Astrocyte (in vitro differentiated cells and primary cell): ENCODE measurements at regions not wholly inside any gene's neighbourhood (a gene's known extent, or its start where the extent isn't known, plus 50 kb on each side); places are given as distances from the start of the nearest gene placed in this dataset.
"Not testable (repeated sequence)": the region's sequence is repeated elsewhere in the genome, so short reads cannot be mapped to it uniquely, and the experiment has no call there.

ENCODE experiments used
- DNase-seq: peaks from one replicate; pipeline ENCODE4 v3.0.0-alpha.2; 2010; ENCODE audit warnings: low read depth
- FAIRE-seq: peaks from 2 replicates; lab custom pipeline; 2011; peaks lifted over from hg19 to GRCh38; lab: Jason Lieb, UNC
- H2AFZ ChIP-seq: 2 replicates; pipeline ENCODE4 v1.6.0; 2012; ENCODE audit warnings: low read depth, low read length, inconsistent platforms
- H3K27ac ChIP-seq: 2 replicates; pipeline ENCODE4 v1.5.1; 2011; ENCODE audit warnings: low read depth, low read length, inconsistent platforms
- H3K27me3 ChIP-seq: 2 replicates; pipeline ENCODE4 v1.6.0; 2011; ENCODE audit warnings: low read length, inconsistent platforms; ENCODE audit not compliant: insufficient read depth
- H3K36me3 ChIP-seq: 2 replicates; pipeline ENCODE4 v1.5.1; 2011; ENCODE audit warnings: low read length, inconsistent platforms; ENCODE audit not compliant: insufficient read depth
- H3K4me1 ChIP-seq: 2 replicates; pipeline ENCODE4 v1.5.1; 2011; ENCODE audit warnings: low read length, inconsistent platforms; ENCODE audit not compliant: insufficient read depth
- H3K4me2 ChIP-seq: 2 replicates; pipeline ENCODE4 v1.6.0; 2012; ENCODE audit warnings: low read length, inconsistent platforms
- H3K4me3 ChIP-seq: 2 replicates; pipeline ENCODE4 v1.5.1; 2011; ENCODE audit warnings: low read depth, mild to moderate bottlenecking, low read length, inconsistent platforms; ENCODE audit not compliant: insufficient read depth
- H3K79me2 ChIP-seq: 2 replicates; pipeline ENCODE4 v1.6.0; 2012; ENCODE audit warnings: mild to moderate bottlenecking, low read length, inconsistent platforms; ENCODE audit not compliant: insufficient read depth
- H3K9ac ChIP-seq: 2 replicates; pipeline ENCODE4 v1.6.0; 2012; ENCODE audit warnings: mild to moderate bottlenecking, low read length, inconsistent platforms
- H3K9me3 ChIP-seq: 2 replicates; pipeline ENCODE4 v1.5.1; 2012; ENCODE audit warnings: low read depth, mild to moderate bottlenecking, low read length, inconsistent platforms; ENCODE audit not compliant: insufficient read depth
- H4K20me1 ChIP-seq: 2 replicates; pipeline ENCODE4 v1.6.0; 2012; ENCODE audit warnings: low read length, inconsistent platforms; ENCODE audit not compliant: insufficient read depth
- H3K27ac Mint-ChIP-seq: one replicate; pipeline ENCODE4 v1.8.0; 2021; ENCODE audit warnings: mild to moderate bottlenecking, mixed read lengths; ENCODE audit not compliant: unreplicated experiment
- H3K27me3 Mint-ChIP-seq: one replicate; pipeline ENCODE4 v1.8.0; 2021; ENCODE audit warnings: low read depth, mixed read lengths; ENCODE audit not compliant: unreplicated experiment
- H3K36me3 Mint-ChIP-seq: one replicate; pipeline ENCODE4 v1.8.0; 2021; ENCODE audit warnings: low read depth, mixed read lengths; ENCODE audit not compliant: unreplicated experiment
- H3K4me1 Mint-ChIP-seq: one replicate; pipeline ENCODE4 v1.8.0; 2021; ENCODE audit warnings: low read depth, mixed read lengths; ENCODE audit not compliant: unreplicated experiment
- H3K4me3 Mint-ChIP-seq: one replicate; pipeline ENCODE4 v1.8.0; 2021; ENCODE audit warnings: mild to moderate bottlenecking, moderate library complexity, mixed read lengths; ENCODE audit not compliant: unreplicated experiment
- H3K9me3 Mint-ChIP-seq: one replicate; pipeline ENCODE4 v1.8.0; 2021; ENCODE audit warnings: mild to moderate bottlenecking, mixed read lengths; ENCODE audit not compliant: unreplicated experiment
- CTCF ChIP-seq: IDR thresholded peaks from 2 replicates; pipeline ENCODE4 v1.5.1; 2011; ENCODE audit warnings: low read depth, mild to moderate bottlenecking, inconsistent platforms, low read length, moderate library complexity; ENCODE audit not compliant: insufficient read depth
- EZH2 ChIP-seq: IDR thresholded peaks from 2 replicates; pipeline ENCODE4 v1.6.1; 2012; ENCODE audit warnings: mild to moderate bottlenecking, low read length, inconsistent platforms; ENCODE audit not compliant: insufficient read depth

- H3K27ac ChIP-seq, result no peak overlapping the region
- H3K4me3 ChIP-seq, result no peak overlapping the region
- no peaks in the 10 kb centered on the region for H3K27me3 ChIP-seq
- H3K27me3 Mint-ChIP-seq, result no peaks in the 10 kb centered on the region
- peak; percentile 6 for DNase-seq
- H4K20me1 ChIP-seq, result no peaks in the 10 kb centered on the region
- H3K9me3 Mint-ChIP-seq, result peaks cover 2% of the 10 kb centered on the region
- no peak overlapping the region for H3K9ac ChIP-seq
- no peaks in the 10 kb centered on the region for H3K36me3 Mint-ChIP-seq
- H3K79me2 ChIP-seq, result no peaks in the 10 kb centered on the region
- no peak overlapping the region for H2AFZ ChIP-seq
- no peak overlapping the region for H3K4me2 ChIP-seq
- H3K4me1 Mint-ChIP-seq, result peaks cover 9% of the 10 kb centered on the region
- H3K4me3 Mint-ChIP-seq, result no peak overlapping the region
- TF ChIP-seq CTCF, result no peak
- no peak for TF ChIP-seq EZH2
- FAIRE-seq, result peak; percentile 5
- no peaks in the 10 kb centered on the region for H3K4me1 ChIP-seq
- no peak overlapping the region for H3K27ac Mint-ChIP-seq
- no peaks in the 10 kb centered on the region for H3K9me3 ChIP-seq
- H3K36me3 ChIP-seq, result no peaks in the 10 kb centered on the region
These were observed 79.7 kb upstream of the ZNF366 start for GRCh38 chr5:72586788-72587530.

GRCh38 chr5:72584466-72584865 lies 77.3 kb upstream of the ZNF366 start:
- Histone ChIP-seq H3K79me2 (no peaks in the 10 kb centered on the region), H3K4me1 (no peaks in the 10 kb centered on the region), H4K20me1 (no peaks in the 10 kb centered on the region), H3K36me3 (no peaks in the 10 kb centered on the region), H3K9me3 (no peaks in the 10 kb centered on the region), H3K27ac (no peak overlapping the region), H3K4me3 (no peak overlapping the region), H3K27me3 (no peaks in the 10 kb centered on the region), H3K9ac (no peak overlapping the region), H2AFZ (no peak overlapping the region), H3K4me2 (no peak overlapping the region)
- H3K4me1 Mint-ChIP-seq, result peaks cover 9% of the 10 kb centered on the region
- DNase-seq, result peak; percentile 2
- TF ChIP-seq CTCF (no peak), EZH2 (no peak)
- FAIRE-seq, result no peak
- H3K27ac Mint-ChIP-seq, result no peak overlapping the region
- H3K36me3 Mint-ChIP-seq, result no peaks in the 10 kb centered on the region
- H3K27me3 Mint-ChIP-seq, result no peaks in the 10 kb centered on the region
- H3K4me3 Mint-ChIP-seq, result no peak overlapping the region
- peaks cover 5% of the 10 kb centered on the region for H3K9me3 Mint-ChIP-seq

- not testable (repeated sequence) for H3K27me3 Mint-ChIP-seq, H4K20me1 ChIP-seq, FAIRE-seq, H3K4me3 Mint-ChIP-seq, H3K79me2 ChIP-seq, H2AFZ ChIP-seq, H3K9ac ChIP-seq, H3K9me3 ChIP-seq, H3K4me1 Mint-ChIP-seq, H3K27me3 ChIP-seq, H3K4me2 ChIP-seq, DNase-seq, H3K4me1 ChIP-seq, H3K4me3 ChIP-seq, H3K27ac Mint-ChIP-seq, H3K27ac ChIP-seq, H3K36me3 Mint-ChIP-seq, H3K36me3 ChIP-seq
- H3K9me3 Mint-ChIP-seq, result peaks cover 20% of the 10 kb centered on the region
These were observed 72.1 kb upstream of the ZNF366 start for GRCh38 chr5:72579290-72579689.
